Caco-2 (cell line): ENCODE measurements at regions not wholly inside any gene's neighbourhood (a gene's known extent, or its start where the extent isn't known, plus 50 kb on each side); places are given as distances from the start of the nearest gene placed in this dataset.

ENCODE experiments used
- BruUV-seq: library from RNA; stranded (reverse); fragments of 400-500 nt; replicated peaks from 2 replicates; lab custom pipeline; 2021; lab: Mats Ljungman, UMichigan
- CTCF ChIA-PET: fragments of 300-600 bp; sonication (Branson Sonifier 250); formaldehyde crosslinking; loops from one replicate; lab custom pipeline; 2022; ENCODE audit warnings: antibody characterized with exemption; lab: Charles Lee
- POLR2A ChIA-PET: fragments of 300-600 bp; sonication (Branson Sonifier 250); formaldehyde crosslinking; loops from one replicate; lab custom pipeline; 2022; ENCODE audit warnings: antibody characterized with exemption; lab: Charles Lee
- DNase-seq, 2 experiments: peaks; one replicate each; pipeline versions ENCODE4 v3.0.0 to v3.0.0-alpha.2; 2020 to 2022
- H3K27me3 ChIP-seq: replicated peaks from 2 replicates; pipeline ENCODE4 v1.6.0; 2011; ENCODE audit warnings: low read length; ENCODE audit not compliant: control insufficient read depth, insufficient read depth
- H3K36me3 ChIP-seq: 2 replicates; pipeline ENCODE4 v1.5.1; 2011; ENCODE audit warnings: low read length; ENCODE audit not compliant: control insufficient read depth, insufficient read depth
- H3K4me1 ChIP-seq: fragments of 250-450 bp; sonication (Bioruptor Pico); 2 replicates; pipeline ENCODE4 v1.5.1; 2020; ENCODE audit warnings: mild to moderate bottlenecking
- H3K4me3 ChIP-seq: 2 replicates; pipeline ENCODE4 v1.5.1; 2011; ENCODE audit warnings: low read depth, mild to moderate bottlenecking, control low read depth, low read length
- H3K9me3 ChIP-seq: fragments of 250-450 bp; sonication (Bioruptor Pico); 2 replicates; pipeline ENCODE4 v1.5.1; 2020; ENCODE audit warnings: mild to moderate bottlenecking, moderate library complexity
- H3K27ac Mint-ChIP-seq: one replicate; pipeline ENCODE4 v1.8.0; 2022; ENCODE audit warnings: mixed read lengths; ENCODE audit not compliant: unreplicated experiment
- H3K27me3 Mint-ChIP-seq: one replicate; pipeline ENCODE4 v1.8.0; 2022; ENCODE audit warnings: mixed read lengths; ENCODE audit not compliant: insufficient read depth, unreplicated experiment
- H3K36me3 Mint-ChIP-seq: one replicate; pipeline ENCODE4 v1.8.0; 2022; ENCODE audit warnings: mild to moderate bottlenecking, mixed read lengths; ENCODE audit not compliant: insufficient read depth, unreplicated experiment
- H3K4me1 Mint-ChIP-seq: one replicate; pipeline ENCODE4 v1.8.0; 2022; ENCODE audit warnings: low read depth, mixed read lengths; ENCODE audit not compliant: unreplicated experiment
- H3K4me3 Mint-ChIP-seq: one replicate; pipeline ENCODE4 v1.8.0; 2022; ENCODE audit warnings: mild to moderate bottlenecking, moderate library complexity, mixed read lengths; ENCODE audit not compliant: unreplicated experiment
- H3K9me3 Mint-ChIP-seq: one replicate; pipeline ENCODE4 v1.8.0; 2022; ENCODE audit warnings: mixed read lengths; ENCODE audit not compliant: unreplicated experiment
- intact Hi-C: fragments of 100-400 bp; cut with micrococcal nuclease; formaldehyde crosslinking; loops from one replicate; pipeline ENCODE4 v1.10.0; 2022; ENCODE audit not compliant: unreplicated experiment
- TF ChIP-seq, protein P1 (sequence below), 2 experiments: fragments of 200-600 bp in 1 of 2; IDR thresholded peaks; 1 replicate in 1 of 2; 2 replicates in 1 of 2; pipeline versions ENCODE4 v1.5.1 to v1.8.0; 2011 to 2022; ENCODE audit warnings: antibody characterized with exemption in 1 of 2, control low read depth in 1 of 2, inconsistent platforms in 1 of 2, low read depth in 1 of 2, low read length in 1 of 2, mild to moderate bottlenecking in 1 of 2, moderate library complexity in 1 of 2; ENCODE audit not compliant: insufficient read depth in 1 of 2, severe bottlenecking in 1 of 2, unreplicated experiment in 1 of 2

DNA sequence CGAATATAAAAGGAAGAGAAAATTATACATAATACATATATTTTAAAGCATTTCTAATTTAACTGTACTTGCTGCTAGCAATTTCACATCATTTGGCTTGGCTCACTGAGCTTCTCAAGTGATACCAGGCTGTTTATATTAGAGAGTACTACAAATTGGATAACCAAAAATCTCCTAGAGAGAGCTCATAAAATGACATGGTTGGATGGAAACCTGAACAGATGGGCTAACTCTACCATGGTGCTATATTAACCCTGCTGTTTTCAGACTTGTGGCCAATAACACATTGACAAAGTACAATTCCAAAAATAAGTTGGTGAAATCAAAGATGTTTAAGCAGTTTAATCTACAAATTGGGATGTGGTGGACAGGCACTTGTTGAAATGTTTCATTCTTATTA, 364.4 kb upstream of the GCFC2 start:
- DNase-seq: no peak
- H3K4me1 ChIP-seq: no peaks in the 10 kb centered on the region
- no peaks in the 10 kb centered on the region for H3K4me1 Mint-ChIP-seq
- TF ChIP-seq, protein P1, sequence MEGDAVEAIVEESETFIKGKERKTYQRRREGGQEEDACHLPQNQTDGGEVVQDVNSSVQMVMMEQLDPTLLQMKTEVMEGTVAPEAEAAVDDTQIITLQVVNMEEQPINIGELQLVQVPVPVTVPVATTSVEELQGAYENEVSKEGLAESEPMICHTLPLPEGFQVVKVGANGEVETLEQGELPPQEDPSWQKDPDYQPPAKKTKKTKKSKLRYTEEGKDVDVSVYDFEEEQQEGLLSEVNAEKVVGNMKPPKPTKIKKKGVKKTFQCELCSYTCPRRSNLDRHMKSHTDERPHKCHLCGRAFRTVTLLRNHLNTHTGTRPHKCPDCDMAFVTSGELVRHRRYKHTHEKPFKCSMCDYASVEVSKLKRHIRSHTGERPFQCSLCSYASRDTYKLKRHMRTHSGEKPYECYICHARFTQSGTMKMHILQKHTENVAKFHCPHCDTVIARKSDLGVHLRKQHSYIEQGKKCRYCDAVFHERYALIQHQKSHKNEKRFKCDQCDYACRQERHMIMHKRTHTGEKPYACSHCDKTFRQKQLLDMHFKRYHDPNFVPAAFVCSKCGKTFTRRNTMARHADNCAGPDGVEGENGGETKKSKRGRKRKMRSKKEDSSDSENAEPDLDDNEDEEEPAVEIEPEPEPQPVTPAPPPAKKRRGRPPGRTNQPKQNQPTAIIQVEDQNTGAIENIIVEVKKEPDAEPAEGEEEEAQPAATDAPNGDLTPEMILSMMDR (IDR thresholded peaks at IDR 0.05; ENCODE audit: insufficient read depth in 1 of 2, low read depth in 1 of 2, low read length in 1 of 2, severe bottlenecking in 1 of 2, unreplicated experiment in 1 of 2): no peak
- H3K9me3 ChIP-seq: no peaks in the 10 kb centered on the region
- H3K27me3 ChIP-seq: no peaks in the 10 kb centered on the region
- BruUV-seq: no TSS peak
- H3K36me3 Mint-ChIP-seq: no peaks in the 10 kb centered on the region
- ChIA-PET CTCF (no interaction called here), POLR2A (no interaction called here)
- H3K27me3 Mint-ChIP-seq: no peaks in the 10 kb centered on the region
- intact Hi-C loops: no loop called here
- H3K4me3 Mint-ChIP-seq: no peak overlapping the region
- no peaks in the 10 kb centered on the region for H3K9me3 Mint-ChIP-seq
- no peak overlapping the region for H3K27ac Mint-ChIP-seq
- H3K4me3 ChIP-seq: no peak overlapping the region
- H3K36me3 ChIP-seq: no peaks in the 10 kb centered on the region

DNA sequence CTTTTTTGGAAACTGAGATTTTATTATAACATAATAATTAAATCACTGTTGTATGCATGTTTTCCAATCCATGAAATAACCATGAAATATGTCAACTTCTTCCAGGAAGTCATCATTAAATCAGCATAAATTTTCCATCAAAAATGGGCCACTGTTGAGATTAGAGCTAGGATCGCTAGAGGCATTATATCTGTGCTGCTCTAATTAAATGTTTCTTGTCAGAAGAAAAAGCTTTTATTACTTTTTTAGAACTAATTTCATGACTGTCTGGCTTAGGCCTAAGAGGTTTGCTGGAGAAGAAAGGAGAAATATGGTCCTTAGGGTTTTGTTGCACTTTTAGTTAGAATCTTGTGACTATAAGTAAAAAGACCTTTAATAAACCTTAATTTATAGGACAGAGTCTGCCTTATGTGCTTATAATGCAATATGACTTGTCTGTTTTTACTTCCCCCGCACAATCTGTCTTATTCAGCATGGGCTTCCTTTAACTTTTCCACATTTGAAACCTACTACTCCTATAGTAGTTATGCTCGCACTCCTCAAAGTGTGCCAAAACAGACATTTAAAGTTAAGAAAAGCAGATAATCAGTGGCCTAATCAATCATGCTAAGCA, 363.4 kb upstream of the GCFC2 start:
- no peaks in the 10 kb centered on the region for H3K27me3 ChIP-seq
- Mint-ChIP-seq H3K9me3 (no peaks in the 10 kb centered on the region), H3K4me3 (no peak overlapping the region), H3K27ac (no peak overlapping the region), H3K36me3 (no peaks in the 10 kb centered on the region), H3K4me1 (no peaks in the 10 kb centered on the region), H3K27me3 (no peaks in the 10 kb centered on the region)
- H3K9me3 ChIP-seq: peaks cover 7% of the 10 kb centered on the region; the same call in 1 of the 2 replicates
- ChIA-PET POLR2A (no interaction called here), CTCF (no interaction called here)
- H3K4me3 ChIP-seq: no peak overlapping the region
- TF ChIP-seq, protein P1 (IDR thresholded peaks at IDR 0.05; ENCODE audit: insufficient read depth in 1 of 2, low read depth in 1 of 2, low read length in 1 of 2, severe bottlenecking in 1 of 2, unreplicated experiment in 1 of 2): no peak
- H3K36me3 ChIP-seq: no peaks in the 10 kb centered on the region
- H3K4me1 ChIP-seq: no peaks in the 10 kb centered on the region
- intact Hi-C loops: no loop called here
- no peak for DNase-seq
- BruUV-seq: no TSS peak

DNA sequence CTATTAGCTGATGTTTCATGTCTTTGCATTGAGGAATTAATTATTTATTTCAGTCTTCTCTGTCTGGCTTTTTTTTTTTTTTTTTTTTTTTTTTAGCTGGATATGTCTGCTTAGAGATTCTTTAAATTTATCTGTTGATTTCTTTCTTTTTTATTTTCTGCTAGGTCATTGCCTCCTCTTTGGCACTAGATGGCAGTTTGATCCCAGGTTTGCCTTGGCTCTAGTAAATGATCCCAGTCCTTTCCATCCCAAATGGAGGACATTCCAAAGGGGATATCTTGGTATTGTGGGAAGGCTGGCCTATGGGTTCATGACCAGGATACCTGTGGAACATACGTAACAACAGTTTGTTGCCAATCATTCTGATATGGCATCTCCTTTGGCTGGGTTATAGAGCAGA, 339.5 kb upstream of the GCFC2 start:
- Histone ChIP-seq H3K36me3 (no peaks in the 10 kb centered on the region), H3K4me3 (no peak overlapping the region), H3K4me1 (no peaks in the 10 kb centered on the region), H3K9me3 (peaks cover 8% of the 10 kb centered on the region; the same call in 1 of the 2 replicates), H3K27me3 (no peaks in the 10 kb centered on the region)
- Mint-ChIP-seq H3K27me3 (peaks cover 4% of the 10 kb centered on the region), H3K36me3 (no peaks in the 10 kb centered on the region), H3K4me3 (no peak overlapping the region), H3K9me3 (peaks cover 55% of the 10 kb centered on the region), H3K27ac (no peak overlapping the region), H3K4me1 (no peaks in the 10 kb centered on the region)
- CTCF ChIA-PET: no interaction called here
- TF ChIP-seq, protein P1 (IDR thresholded peaks at IDR 0.05; ENCODE audit: insufficient read depth in 1 of 2, low read depth in 1 of 2, low read length in 1 of 2, severe bottlenecking in 1 of 2, unreplicated experiment in 1 of 2): no peak
- POLR2A ChIA-PET: no interaction called here
- intact Hi-C loops: loop anchor here (2.0 kb wide), 1 partner anchor 549 kb away; no protein-coding TSS in a partner anchor
- DNase-seq: no peak
- no TSS peak for BruUV-seq
